HG02759 (cell line): ENCODE measurements at regions not wholly inside any gene's neighbourhood (a gene's known extent, or its start where the extent isn't known, plus 50 kb on each side); places are given as distances from the start of the nearest gene placed in this dataset.

ENCODE experiments used
- ATAC-seq: cut with Tn5 transposase; IDR thresholded peaks from one replicate; pipeline ENCODE4 v1.9.1; 2021; ENCODE audit warnings: mild to moderate bottlenecking, moderate library complexity; ENCODE audit not compliant: unreplicated experiment

GRCh38 chr14:61193476-61193875 is 87.7 kb downstream of the TMEM30B start:
- ATAC-seq = no peak

DNA sequence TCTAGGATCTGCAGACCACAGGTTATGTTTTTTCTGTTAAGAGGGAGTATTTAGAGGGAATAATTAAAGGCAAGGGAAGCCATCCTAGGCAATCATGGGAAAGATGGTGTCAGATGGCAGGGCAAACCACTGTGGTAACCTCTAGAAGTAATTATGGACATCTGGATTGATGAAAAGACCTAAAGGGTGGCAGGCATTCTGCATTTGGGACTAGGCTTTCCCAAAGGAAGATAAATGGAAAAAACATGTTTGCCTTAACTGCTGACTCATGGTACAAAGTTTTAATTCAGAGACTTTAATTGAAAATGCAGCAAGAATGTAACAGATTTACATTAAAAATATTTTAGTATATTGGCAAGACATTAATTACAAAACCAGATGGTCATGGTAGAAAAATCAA is 88.1 kb downstream of the TMEM30B start:
- ATAC-seq = no peak

GRCh38 chr14:61191733-61192132 is 89.4 kb downstream of the TMEM30B start:
- ATAC-seq = no peak

DNA sequence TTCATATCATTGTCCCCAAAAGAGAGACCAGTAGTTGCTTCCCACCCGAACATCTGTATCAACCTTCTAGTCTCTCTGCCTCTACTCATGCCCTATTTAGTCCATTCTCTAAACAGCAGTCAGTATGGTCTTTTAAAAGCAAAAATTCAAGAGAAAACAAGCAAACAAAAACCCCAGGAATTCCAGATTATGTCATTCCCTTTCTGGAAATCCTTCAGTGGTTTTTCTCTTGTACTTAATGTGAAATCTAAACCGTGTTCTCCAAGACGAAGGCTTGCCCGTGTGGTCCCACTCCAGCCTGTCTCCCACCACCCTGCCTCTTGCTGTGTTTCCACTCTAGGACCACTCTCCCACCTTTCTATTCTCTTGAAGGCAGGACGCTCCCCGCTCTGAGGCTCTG is 90.8 kb downstream of the TMEM30B start:
- no peak for ATAC-seq

DNA sequence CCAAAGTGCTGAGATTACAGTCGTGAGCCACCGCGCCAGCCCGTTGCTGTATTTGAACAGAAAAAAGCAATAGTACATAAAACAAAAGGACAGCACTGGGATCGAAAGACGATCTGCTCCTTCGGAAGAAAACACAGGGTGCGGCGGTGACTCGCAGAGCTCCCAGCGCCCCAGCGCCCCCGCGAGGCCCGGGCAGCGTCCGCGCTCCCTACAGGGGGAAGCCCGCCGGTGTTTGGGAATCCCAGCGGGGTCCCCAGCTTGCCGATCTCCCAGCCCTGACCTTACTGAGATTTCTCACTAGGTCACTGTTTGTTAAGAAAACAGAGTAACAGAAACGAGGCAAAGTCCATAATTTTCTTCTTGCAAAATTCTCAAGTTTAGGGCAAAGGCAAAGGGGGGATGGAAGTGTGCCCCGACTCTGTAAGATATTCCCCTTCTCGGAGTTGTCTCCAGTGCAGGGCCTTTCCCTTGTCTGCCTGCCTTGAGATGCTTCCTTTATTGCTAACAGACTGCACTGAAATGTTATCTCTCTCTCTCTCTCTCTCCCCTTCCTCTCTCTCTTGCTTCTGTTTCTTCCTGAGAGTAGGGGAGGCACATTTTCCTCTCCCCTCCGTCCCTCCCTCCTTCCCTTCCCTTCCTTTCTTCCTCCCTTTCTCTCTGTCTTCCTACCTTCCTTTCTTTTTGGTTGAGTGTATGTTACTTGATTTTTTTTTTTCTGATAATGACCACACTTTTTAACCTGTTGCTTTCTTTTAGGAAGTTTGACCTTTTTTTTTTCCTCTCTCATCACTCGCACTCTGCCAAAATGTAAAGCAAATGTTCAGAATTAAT is 91.9 kb downstream of the TMEM30B start:
- ATAC-seq = peak; percentile 60

- no peak for ATAC-seq
Observed at GRCh38 chr14:61188196-61188595, 92.9 kb downstream of the TMEM30B start.

- no peak for ATAC-seq
Observed at GRCh38 chr14:61187196-61187905, 93.8 kb downstream of the TMEM30B start.

GRCh38 chr14:61186341-61187195 is 94.6 kb downstream of the TMEM30B start:
- no peak for ATAC-seq

DNA sequence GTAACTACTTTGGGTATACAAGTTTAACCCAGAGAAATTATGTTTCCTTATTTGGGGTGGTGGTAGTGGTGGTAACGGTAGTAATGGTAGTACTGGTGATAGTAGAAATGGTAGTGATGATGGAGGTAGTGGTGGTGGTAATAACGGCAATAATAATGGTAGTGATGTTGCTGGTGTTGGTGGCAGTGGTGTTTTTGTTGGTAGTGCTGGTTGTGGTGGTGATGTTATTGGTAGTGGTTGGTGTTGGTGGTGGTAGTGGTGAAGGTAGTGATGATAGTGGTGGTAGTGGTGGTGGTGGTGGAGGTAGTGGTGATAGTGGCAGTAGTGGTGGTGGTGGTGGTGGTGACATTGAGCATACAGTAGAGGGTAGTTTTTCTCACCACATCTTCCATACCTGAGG is 95.6 kb downstream of the TMEM30B start:
- no peak for ATAC-seq

GRCh38 chr14:61184112-61184511 is 97.0 kb downstream of the TMEM30B start:
- no peak for ATAC-seq

GRCh38 chr14:61183196-61183885 is 97.8 kb downstream of the TMEM30B start:
- no peak for ATAC-seq

- ATAC-seq = no peak
Observed at GRCh38 chr14:61179796-61180398, 101.2 kb downstream of the TMEM30B start.

GRCh38 chr14:61179061-61179690 is 102.0 kb downstream of the TMEM30B start:
- ATAC-seq = no peak

DNA sequence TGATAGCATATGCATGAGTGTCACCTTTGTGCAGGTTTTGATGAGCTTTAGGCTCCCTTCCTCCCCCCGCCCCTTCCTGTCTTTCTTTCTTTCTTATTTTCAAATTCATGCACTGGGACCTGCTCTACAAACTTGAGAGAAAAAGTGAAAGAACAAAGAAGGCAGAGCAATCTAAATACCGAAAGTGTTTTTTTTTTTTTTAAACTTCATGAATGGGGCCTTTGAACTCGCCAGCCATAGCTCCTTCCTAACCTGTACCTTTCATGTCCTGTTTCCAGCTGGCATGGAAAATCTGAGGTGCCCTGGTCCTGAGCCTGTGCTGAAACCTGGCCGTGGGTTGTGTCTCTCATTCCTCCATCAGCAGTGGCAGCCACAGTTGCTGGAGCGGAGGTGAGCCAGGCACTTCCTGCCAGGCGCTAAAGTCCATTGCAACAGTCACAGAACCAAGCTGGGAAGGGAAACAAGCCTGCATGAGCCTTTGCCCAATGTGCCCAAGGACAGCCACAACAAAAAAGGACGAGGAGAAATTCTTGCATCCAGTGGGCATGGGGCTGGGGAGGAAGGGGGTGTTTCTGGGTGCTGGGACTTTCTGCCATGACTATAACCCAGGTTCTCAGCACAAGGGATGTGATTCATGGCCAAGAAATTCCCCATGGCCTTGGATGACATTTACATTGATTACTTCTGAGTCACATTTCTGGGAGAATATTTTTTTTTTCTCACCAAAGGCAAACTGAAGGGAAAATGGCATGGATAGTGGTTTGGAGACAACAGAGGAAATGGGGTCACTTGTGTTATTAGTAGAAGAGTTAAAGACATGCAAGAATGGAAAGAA is 102.7 kb downstream of the TMEM30B start:
- ATAC-seq = no peak

GRCh38 chr14:61177279-61178225 is 103.6 kb downstream of the TMEM30B start:
- ATAC-seq = no peak

GRCh38 chr14:61176686-61177085 is 104.5 kb downstream of the TMEM30B start:
- ATAC-seq = no peak

- ATAC-seq = no peak
Observed at GRCh38 chr14:61174987-61175386, 106.2 kb downstream of the TMEM30B start.

DNA sequence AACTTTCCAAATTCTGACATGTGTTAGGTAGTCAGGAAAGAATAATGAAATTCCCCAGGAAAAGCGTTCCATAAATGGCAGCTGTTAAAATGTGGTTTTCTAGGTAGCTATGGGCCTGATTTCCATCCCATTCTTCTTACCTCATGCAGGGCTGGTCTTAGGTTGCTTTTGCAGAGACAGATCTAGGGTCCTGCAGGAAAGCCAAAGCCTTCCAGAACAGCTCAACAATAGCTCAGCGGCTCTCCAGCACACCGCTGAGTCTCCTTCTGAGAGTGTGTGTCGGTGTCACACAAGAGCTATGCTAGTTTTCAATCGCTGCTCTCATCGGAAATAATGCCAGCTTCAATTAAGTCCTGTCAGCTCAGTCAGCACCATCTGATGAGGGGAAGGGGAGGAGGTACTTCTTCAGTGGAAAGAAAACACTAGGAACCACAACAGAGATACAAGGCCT is 106.7 kb downstream of the TMEM30B start:
- no peak for ATAC-seq
